T-helper 2 cell (primary cell): ENCODE measurements at regions not wholly inside any gene's neighbourhood (a gene's known extent, or its start where the extent isn't known, plus 50 kb on each side); places are given as distances from the start of the nearest gene placed in this dataset.
A peak's percentile ranks its signal among the peaks of the same experiment; 100 is the strongest.

ENCODE experiments used
- DNase-seq, 5 experiments: peaks; one replicate each; pipeline versions ENCODE4 v3.0.0 to v3.0.0-alpha.2; 2012 to 2022

DNA sequence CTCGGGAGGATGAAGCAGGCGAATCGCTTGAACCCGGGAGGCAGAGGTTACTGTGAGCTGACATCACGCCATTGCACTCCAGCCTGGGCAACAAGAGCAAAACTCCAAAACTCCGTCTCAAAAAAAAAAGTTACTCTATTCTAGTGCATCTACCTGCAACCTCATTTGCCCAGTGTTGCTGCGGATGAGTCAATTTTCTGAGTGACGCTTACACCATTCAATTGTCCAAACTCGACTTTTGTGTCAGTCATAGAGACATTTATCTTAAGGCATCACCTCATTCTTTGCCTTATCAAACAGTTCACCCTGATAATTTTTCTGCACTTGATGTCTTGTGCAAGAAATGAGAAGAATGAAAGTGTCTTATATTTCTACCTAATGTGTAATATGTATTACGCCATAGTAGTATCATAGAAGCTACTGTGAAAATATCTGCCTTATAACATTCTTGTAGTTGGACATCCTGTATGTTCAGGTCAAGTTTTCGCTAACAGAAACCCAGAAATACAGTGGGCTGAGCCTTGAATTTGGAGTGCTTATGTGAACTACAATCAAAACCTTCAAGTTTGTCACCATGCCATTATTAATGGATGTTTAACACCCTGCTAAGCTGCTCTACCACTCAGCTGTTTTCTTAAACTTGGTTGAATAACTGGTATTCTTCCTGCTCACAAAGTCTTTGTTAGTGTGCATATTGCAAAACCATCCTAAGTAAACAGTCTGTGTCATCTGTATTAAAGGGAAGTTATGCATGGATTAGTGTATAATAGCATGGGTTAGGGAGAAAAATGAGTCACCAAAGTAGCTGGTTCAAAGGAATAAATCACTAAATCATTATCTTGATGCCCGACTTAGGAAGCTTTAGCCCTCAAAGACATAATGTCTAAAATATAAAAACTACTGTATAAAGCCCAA lies 531.0 kb upstream of the NR2F2 start:
- no peak for DNase-seq

GRCh38 chr15:95804484-95804883 lies 526.0 kb upstream of the NR2F2 start:
- peak in 1 of 5 experiments; percentile 9 for DNase-seq

DNA sequence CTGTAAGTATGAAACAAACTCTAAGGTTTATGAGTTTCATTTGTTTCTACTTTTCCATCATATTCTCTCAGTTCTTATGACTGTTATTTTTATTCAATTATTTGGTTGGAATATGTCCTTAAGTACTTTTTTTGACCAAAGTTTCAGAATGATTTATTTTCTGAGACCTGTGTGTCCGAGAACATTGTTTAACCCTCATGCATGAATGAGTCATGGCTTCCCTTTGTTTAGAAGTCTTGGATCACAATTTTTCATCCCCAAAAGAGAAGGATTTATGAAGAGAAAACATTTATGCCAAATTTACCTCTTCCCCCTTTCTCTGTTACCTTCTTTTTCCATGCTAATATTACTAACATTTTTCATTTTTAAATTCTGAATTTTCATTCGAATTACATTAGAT lies 518.0 kb upstream of the NR2F2 start:
- no peak for DNase-seq

GRCh38 chr15:95814908-95815307 lies 515.6 kb upstream of the NR2F2 start:
- no peak for DNase-seq

- no peak for DNase-seq
Observed at GRCh38 chr15:95816591-95816990, 513.9 kb upstream of the NR2F2 start.

- DNase-seq = no peak
Observed at GRCh38 chr15:95822961-95823360, 507.5 kb upstream of the NR2F2 start.

- DNase-seq = no peak
Observed at GRCh38 chr15:95825208-95825607, 505.3 kb upstream of the NR2F2 start.

GRCh38 chr15:95825671-95826411 lies 504.7 kb upstream of the NR2F2 start:
- DNase-seq = no peak

- DNase-seq = peak in 1 of 5 experiments; percentile 60
Observed at GRCh38 chr15:95826412-95827195, 503.9 kb upstream of the NR2F2 start.

DNA sequence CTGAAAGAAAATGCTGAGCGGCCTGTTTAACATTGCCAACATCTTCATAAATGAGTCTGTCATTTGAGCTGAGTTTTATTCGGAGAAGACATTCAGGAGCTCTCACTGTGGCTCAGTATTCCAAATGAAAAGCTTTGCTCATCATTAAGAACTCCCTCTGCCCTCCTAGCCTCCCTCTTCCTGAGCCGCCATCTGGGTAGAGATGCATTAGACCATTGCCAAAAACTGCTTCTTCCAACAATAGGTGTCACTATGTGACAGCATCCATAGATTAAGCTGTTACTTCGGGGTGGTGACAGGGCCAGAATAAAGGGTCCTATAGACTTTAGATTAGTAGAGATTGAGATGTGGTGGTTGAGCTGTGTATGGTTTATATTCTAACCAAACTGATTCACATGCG lies 501.4 kb upstream of the NR2F2 start:
- no peak for DNase-seq

DNA sequence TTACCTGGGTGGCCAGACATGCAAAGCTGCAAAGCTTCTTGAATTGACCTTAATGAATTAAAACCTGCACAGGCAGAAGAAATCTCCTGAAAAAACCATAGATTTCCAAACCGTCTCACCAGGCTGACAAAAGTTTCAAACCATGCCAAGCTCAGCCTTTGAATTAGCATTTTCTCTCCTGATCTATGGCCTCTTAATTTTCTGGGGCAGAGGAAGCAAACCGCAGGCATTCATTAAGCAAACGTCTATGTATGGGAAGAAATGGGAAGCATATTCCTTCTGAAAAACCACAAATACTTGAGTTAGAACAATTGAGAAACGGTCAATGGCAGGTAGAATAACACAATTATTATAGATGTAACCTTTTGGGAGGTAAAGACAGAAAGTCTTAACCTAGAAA lies 500.2 kb upstream of the NR2F2 start:
- no peak for DNase-seq

GRCh38 chr15:95832668-95833067 lies 497.8 kb upstream of the NR2F2 start:
- no peak for DNase-seq

DNA sequence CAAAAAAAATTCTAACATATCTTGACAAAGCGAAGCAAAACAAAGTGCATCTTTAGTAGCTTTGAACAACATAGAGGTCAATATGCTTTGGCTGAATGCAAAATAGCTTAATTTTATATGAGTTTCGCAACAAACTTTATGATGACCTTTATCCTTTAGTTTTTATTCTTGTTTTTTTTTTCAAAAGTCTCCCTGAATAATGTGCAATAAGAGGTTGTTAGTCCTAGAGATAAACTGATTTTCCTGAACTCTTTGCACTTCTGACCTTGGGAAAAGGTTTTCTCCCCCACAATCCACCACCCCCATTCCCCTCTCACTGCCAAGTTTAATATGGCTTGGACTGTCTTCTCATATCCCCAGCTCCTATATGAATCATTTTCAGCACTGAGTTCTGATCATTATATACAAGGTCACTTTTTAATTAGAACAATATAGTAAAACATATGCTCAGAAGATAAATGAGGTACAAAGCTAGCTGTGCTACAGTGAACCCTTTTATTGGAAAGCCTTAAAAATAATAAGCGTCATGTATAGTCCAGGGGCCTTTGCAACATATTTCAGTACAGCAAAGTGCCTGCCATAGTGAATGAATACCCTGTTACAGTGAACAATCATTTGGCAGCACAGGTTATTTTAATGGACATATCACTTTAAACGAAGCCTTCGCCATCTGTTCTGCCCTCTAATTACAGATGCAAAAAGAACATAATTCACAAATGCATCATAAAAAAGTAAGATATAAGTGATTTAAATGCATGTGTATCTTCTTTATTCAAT lies 496.3 kb upstream of the NR2F2 start:
- no peak for DNase-seq

DNA sequence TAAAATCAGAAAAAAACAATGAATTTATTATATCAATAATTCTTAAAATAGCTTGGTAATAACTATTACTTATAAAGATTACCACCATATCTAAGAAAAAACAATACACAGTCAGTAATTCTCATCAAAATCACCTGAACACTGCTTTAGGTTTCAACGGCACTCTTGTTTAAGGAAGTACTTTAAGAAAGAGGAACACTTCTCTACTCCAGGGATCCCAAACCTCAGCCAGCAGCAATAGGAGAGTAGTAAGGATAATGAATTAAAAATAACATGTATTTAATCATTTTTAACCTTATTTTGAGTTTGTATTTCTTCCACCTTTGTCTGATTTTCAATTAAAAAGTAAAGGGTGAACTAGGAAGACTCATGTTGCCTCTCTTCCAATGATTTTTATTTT lies 494.0 kb upstream of the NR2F2 start:
- no peak for DNase-seq

GRCh38 chr15:95837341-95838004 lies 493.0 kb upstream of the NR2F2 start:
- DNase-seq = no peak

DNA sequence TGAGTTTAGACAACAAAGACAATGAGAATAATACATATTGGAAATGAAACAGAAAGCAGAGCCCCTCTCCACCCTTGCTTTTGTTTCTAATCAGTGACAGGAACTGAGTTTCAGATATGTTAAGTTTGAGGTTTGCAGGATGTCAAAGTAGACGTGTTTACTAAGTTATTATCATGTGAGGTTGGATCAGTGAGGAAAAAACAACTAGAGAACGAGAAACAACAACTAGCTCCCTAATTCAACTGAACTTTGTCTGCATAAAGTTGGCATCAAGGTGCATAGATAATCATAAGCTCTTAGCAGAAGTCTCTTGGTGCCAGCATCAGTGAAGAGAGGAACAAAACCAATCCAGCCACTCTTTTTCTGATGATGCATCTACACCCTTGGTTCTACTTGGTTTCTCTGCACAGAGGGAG lies 491.1 kb upstream of the NR2F2 start:
- peak in 2 of 5 experiments; percentile 24 to 86 for DNase-seq

DNA sequence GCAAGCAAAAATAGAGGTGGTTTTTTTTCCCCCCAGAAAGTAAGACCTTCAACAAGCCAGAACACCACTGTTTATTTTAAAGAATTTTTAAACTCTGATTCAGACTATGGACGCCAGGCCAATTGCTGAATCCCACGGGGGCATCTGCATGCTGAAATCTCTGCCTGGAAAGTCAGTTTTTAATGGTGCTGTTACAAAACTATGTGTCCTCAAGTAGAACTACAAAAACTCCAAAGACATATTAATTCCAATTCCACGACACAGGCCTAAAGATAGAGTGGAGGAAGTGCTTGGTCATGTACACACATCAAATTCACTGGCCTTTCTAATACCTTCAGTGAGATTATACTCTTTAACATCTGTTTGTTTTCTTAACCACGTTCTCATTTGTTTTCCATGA lies 490.5 kb upstream of the NR2F2 start:
- DNase-seq = no peak

GRCh38 chr15:95840855-95841254 lies 489.6 kb upstream of the NR2F2 start:
- no peak for DNase-seq

DNA sequence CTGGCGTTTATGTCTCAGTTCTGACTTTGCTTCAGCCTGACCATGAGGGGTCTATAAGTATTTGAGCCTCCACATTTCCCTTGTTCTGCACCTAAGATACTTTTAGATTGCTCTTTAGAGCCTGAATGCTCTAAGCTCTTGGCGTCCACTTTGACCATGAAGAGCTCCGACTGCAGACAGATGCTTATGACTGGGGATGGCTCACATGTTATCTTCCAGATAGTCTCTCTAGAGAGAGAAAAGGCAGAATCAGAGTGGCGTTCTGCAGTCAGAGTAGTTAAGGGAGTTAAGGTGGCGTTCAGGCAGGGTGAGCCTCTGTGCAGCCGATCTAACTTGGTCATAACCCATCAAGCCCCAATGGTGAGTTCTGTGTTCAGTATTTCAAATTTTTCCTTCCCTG lies 487.9 kb upstream of the NR2F2 start:
- no peak for DNase-seq

DNA sequence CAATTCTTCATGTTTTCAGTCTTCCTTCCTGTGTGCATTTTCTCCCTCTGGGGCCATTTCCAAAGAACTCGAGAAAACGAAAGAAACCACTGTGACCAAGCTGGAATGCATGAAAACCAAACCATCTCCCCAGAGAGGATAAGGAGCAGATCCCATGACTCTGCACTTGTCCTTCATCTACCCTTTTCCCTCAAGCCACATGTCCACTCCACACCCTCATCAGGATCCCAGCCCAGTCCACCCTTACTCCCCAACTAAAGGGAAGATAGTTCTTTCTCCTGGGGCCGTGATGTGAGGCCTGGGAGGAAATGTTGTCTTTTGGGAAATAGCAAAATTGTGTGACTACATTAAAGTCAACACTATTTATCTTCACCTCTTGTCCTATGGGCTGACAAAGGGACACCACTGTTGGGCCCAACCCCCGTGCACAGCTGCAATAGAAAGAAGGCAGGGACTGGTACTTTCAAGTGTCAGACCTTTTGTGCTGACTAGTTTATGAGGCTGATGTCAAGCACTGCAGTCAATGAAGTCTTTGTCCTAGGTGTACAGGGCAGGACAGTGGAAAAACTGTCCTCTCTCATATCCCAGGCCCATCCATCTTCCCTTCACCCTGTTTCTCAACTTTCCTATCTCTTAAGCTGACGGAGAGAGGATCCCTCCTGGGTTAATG lies 487.1 kb upstream of the NR2F2 start:
- no peak for DNase-seq

DNA sequence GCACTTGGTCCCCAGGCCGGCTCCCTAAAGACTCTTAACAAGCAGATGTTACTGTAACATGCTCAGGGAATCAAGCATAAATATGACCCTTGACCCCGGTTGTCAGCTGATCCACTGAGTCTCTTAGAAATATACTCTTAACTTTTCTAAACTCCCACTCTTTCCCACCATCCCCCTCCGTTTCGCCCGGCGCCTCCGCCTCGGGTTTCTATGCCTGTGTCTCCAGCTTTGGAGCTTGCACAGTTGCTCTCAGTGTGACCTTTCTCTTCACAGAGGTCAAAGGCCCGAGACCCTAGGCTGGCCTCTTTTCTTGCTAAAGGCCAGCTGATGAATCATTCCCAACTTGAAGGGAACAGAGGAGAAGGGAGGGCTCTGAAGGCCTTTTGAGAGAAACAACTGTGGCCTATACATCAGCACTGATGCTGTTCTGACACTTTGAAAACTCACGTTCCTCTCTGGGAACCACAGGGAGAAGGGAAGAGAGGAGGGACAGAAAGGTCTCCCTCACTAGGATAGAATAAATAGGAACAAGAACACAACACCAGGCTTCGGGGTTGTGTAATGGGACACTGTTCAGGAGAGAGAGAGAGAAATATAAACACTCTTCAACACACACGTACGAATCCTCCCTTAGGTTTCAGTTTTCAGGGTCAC lies 484.5 kb upstream of the NR2F2 start:
- DNase-seq = no peak
